CD4-positive, alpha-beta T cell treated with Interleukin-17A for 4 hours (primary cell): ENCODE measurements at regions not wholly inside any gene's neighbourhood (a gene's known extent, or its start where the extent isn't known, plus 50 kb on each side); places are given as distances from the start of the nearest gene placed in this dataset.
"Not testable (repeated sequence)": the region's sequence is repeated elsewhere in the genome, so short reads cannot be mapped to it uniquely, and the experiment has no call there.

Experiments used
- DNase-seq: peaks from one replicate; pipeline ENCODE4 v3.0.0-alpha.2; 2020; ENCODE audit warnings: mixed read lengths

- peak; percentile 4 for DNase-seq
These were observed 102.4 kb upstream of the SERBP1 start for GRCh38 chr1:67532452-67533216.

DNA sequence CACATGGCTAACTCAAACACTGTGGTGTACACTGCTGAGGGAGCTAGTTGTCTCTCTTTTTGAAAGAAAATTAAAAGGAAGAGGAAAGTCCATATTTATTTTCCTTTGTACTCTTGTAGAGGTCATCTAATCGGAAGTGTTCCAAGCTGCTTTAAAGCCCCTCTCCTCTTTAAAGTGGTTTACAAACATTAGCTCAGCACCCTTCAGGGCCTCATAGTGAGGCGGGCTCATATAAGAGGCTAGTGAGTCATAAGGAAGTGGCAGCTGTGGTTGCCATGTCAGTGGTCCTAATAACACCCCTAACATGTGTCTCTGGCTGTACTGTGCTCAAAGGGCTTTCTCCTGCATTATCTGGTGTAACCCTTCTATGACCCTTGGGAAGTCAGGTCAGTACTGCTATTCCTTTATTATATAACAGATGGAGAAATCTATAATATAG, 104.4 kb upstream of the SERBP1 start:
- DNase-seq: no peak

GRCh38 chr1:67535474-67535873, 105.3 kb upstream of the SERBP1 start:
- peak; percentile 14 for DNase-seq

DNA sequence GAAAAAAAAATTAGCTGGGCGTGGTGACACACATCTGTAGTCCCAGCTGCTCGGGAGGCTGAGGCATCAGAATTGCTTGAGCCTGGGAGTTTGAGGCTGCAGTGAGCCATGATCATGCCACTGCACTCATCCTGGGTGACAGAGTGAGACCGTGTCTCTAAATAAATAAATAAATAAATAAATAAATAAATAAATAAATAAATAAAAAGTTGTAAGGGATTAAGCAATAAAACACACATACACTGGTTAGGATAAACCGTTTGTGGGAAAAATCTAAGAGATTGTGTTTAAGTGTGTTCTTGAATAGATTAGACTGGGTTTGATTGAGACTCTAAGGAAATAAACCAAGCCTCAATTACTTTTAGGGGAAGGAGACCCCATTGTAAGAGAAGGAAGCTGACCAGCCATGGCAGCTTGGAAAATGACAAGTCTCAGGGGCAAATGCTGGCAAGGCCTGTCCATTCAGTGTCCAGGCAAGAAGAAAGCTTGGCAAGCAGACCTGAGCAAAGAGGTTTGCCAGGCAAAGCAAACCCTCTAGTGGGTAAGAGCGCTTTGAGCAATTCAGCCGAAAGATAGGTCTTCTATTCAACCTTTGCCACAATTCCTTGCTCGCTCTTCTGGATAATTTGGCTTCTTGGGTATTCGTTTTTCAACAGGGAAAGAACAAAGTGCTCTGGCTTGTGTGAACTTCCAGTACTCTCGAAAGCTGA, 106.9 kb upstream of the SERBP1 start:
- no peak for DNase-seq

DNA sequence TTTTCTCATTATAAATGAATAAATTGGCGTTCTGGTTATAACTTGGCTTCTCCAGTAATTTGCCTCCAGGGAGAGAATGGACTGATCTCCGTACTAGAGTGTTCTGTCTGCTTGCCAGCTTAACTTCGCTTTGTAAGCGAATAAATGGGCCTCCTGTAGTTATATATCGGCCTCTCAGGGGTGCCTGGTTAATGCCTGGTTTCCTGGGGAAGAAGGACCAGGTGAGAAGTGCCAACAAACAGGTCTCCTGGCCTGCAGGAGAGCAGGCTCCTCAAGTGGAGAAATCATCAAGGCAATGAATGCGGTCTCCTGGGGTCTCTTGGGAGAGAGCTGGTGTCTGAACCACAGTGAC, 107.4 kb upstream of the SERBP1 start:
- no peak for DNase-seq

- no peak for DNase-seq
These were observed 110.0 kb upstream of the SERBP1 start for GRCh38 chr1:67540025-67540732.

DNA sequence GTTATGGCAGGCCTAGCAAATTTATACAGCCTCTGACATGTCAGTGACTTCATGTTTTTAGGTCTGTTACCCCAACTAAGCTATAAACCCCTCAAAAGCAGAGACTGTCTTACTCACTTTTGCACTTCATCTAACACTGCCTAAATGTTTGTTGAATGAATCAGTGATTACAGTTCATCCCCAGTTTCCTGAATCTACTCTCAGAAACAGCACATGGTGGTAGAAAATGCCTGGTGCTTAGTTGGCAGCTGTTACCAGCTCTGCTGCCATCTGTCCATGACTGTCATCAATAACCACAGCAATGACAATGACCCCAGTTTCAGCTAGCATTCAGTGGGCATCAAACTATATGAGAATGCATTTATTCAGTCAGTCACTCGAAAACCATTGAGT, 110.5 kb upstream of the SERBP1 start:
- no peak for DNase-seq

DNA sequence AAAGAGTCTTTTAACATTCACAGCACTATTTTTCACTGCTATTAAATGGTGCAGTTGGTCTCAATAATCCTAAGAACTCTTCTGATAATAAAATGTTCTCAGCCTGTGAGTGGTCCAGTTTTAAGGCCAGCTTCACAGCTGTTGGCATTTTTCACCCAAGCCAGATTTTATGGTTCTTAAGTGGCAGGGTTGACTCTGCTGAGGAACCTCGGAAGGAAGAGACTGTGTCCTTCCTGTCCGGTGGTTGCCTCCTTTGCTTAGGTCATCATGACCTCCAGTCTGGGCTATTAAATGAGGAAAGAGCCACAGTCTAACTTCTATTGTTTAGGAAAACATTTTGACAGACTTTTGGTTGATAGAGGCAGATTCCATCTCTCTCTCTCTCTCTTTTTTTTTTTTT, 112.5 kb upstream of the SERBP1 start:
- DNase-seq: no peak

DNA sequence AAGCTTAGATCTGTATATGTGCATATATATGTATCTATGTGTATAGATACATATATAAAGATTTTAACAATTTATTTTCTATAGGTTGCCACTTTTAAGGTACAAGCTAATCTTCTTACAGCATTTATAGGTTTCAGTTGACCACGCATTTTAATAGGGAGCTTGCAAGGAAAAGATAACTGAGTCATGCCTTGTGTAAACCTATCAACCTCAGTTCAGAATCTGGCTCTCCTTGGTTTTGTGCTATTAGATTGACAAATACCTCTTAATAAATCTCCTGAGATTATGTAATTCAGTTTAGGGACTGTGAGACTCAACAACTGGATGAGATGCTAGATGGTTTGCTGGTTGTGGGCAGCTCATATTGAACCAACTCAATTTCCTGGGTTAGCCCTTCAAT, 114.7 kb upstream of the SERBP1 start:
- no peak for DNase-seq

DNA sequence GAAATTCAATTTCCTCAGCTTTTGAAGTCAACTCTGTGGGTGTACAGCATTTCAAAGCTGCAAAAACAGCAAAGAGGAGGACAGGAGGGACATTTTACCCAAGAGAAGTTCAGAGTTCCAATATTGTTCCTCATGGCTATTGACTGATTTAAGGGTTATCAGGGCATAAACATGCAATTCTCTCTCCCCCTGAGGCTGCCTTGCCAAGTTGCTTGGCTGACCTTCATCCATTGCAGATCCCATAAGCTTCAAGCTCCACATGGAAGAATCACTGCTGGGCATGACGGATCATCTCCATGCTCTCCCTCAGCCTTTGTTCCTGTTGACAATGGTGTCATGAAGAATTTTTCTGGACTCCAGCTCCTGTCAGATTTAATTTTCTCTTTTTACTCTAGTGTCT, 115.2 kb upstream of the SERBP1 start:
- no peak for DNase-seq

DNA sequence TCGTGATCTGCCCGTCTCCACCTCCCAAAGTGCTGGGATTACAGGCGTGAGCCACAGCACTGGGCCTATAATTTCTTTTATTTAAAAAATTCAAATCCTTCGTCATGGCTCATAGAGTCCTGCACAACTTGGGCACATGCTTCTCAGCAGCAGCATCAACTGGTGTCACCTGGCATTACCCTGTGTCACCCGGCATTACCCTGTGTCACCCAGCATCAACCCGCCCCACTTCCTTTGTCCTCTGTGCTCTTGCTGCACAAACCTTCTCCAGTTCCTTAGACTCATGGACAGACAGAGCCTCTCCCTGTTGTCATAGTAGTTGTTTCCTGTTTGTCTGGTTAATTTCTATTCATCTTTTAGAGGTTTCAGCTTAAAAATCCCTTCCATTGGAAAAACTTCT, 121.2 kb upstream of the SERBP1 start:
- DNase-seq: no peak

GRCh38 chr1:67552336-67552759, 122.1 kb upstream of the SERBP1 start:
- no peak for DNase-seq

DNA sequence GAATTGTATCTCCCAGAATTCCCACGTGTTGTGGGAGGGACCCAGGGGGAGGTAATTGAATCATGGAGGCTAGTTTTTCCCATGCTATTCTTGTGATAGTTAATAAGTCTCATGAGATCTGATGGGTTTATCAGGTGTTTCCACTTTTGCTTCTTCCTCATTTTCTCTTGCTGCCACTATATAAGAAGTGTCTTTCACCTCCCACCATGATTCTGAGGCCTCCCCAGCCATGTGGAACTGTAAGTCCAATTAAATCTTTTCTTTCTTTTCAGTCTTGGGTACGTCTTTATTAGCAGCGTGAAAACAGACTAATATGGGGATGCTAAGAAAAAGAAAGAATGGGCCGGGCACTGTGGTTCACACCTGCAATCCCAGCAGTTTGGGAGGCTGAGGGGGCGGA, 124.0 kb upstream of the SERBP1 start:
- not testable (repeated sequence) for DNase-seq

GRCh38 chr1:67555461-67556296, 125.5 kb upstream of the SERBP1 start:
- no peak for DNase-seq

- DNase-seq: no peak
These were observed 126.2 kb upstream of the SERBP1 start for GRCh38 chr1:67556297-67556900.

DNA sequence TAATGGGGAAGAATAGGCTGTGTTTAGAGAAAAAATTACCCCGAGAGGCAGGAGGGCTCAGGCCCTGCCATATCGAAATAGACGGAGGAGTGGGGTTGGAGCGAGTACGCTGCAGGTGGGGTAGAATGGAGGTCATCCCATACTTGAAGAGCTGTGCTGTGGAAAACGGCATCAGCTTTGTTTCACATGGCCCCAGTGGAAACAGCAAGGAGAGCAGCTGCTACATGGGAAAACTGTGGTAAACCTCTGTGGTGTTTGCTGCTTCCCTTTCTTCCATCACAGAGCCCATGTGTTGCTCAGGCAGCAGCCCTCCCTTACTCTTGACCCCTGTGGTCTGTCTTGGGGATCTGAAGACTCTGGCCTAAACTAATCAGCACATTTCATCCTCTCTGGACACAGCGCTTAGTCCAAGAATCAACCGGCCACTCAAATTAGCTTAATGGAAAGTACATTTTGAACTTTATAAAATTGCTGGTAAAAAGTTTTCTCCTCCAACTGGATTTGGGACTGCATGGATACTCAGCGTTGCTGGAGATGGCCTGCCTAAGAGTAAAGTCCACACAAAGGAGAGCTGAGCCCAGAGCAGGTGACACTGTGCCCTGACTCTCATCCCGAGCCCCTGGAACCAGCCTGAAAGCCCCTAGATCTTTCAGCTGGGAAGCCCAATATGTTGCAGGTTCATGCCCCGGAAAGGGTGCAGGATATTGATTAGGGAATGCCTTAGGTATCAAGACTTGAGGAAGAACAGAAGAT, 127.1 kb upstream of the GADD45A start:
- no peak for DNase-seq

DNA sequence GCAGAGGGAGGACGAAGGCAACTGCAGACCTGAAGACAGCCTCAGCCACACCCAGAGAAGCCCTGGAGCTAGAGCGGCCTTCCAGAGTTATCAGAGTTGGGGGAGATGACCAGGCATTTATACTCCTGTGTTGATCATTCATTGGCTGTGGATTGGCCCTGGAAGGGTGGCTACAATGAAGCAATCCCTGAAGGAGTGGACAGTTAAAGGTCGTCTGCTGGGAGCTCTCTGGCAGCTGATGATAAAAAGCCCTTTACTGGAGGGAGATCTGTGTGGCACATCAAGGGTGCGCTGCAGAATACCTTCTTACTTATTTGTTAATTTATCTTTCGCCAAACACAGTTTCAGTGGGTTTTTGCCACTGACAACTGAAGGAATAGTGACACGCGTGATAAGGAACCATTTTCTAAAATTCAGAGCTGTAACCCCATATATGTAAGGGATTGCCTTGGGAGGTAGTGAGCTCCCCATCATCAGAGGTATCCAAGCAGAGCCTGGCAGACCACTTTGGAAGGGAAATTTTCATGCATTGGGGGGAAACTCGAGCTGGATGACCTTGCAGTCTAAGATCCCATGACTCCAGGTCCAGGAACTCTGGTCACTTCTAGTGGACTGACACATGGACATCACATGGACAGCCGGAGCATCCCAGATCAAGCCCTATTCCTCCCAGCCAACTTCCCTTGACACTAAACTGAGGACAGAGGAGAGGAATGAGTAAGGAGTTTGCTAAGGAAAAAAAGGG, 126.4 kb upstream of the GADD45A start:
- no peak for DNase-seq

DNA sequence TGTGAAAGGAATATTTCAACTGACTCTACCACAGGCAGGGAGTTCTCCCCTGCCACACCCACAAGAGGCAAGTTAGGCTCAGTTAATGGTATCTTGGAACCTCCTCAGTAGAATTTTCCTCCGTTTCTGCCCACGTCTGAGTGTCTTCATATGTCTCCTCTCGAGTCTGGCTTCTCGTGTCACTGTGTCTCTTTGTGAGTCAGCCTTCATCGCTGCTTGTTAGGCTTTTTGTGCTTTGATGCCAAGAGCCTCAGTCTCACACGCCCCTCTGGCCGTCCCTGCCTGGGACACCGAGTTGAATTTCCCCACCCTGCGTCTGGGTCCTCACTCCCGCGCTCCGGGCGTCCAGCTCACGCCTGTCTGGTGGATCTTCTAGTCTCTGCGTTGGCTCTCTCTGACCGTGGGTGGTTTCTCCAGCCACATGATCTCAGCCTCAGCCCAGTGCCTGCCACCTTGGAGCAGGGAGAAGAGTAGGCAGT, 125.7 kb upstream of the GADD45A start:
- no peak for DNase-seq

DNA sequence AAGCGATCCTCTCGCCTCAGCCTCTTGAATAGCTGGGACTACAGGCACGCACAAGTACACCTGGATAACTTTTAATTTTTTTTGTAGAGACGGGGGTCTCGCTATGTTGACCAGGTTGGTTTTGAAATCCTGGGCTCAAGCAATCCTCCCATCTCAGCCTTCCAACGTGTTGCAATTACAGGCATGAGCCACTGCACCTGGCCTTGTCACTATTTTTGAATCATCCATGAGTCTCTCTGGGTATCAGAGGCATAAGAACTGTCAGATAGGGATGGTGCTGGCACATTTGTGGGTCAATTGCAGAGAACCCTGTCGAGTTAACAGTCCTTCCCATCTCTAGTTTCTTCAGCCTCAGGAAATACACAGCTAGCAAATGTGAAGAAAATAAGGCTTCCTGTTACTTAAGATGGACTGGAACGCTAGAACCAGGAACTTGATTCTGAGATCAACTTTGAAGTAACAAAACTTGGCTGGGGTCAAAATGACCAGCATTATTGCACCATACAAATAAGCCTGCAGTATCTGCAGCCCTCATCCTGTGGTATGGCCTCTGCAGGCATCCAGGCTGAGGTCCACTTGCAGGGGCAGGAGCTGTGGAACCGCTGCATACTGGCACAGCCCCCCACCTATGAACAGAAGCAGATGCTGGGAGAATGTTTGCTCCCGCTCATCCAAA, 124.3 kb upstream of the GADD45A start:
- DNase-seq: no peak

DNA sequence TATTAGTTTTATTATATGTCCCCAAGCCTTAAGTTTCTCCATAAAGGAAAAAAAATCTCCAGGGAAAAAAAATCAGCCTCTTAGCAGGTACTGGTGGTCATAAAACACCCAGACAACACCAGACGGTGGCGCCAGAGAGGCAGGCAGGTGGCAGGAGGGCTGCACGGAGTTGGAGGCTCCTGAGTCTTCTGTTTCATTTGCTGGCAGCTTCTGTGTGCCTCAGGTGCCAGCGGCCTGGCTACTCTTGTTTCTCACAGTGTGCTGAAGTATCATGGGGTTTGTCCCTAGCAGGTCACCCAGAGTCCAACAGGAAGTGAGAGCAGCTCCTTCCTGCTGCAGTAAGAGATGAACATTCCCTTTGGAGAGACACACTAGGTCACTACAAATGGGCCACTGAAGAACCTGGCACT, 123.3 kb upstream of the GADD45A start:
- DNase-seq: peak; percentile 88
